ENCODE measurements at regions not wholly inside any gene's neighbourhood (a gene's known extent, or its start where the extent isn't known, plus 50 kb on each side); places are given as distances from the start of the nearest gene placed in this dataset.

- TF ChIP-seq INSM2 (tag by site-specific recombination; IDR thresholded peaks at IDR 0.05) (no peak), SETDB1 (IDR thresholded peaks at IDR 0.05; ENCODE audit: insufficient read length, low read length) (no peak), ZNF37A (tag by site-specific recombination; IDR thresholded peaks at IDR 0.05) (no peak), KLF16 (tag by site-specific recombination; IDR thresholded peaks at IDR 0.05) (no peak), ZNF302 (tag by site-specific recombination; IDR thresholded peaks at IDR 0.05; ENCODE audit: low read depth) (no peak), ZSCAN5A (tag by site-specific recombination; IDR thresholded peaks at IDR 0.05) (no peak), ZNF645 (tag by site-specific recombination; IDR thresholded peaks at IDR 0.05) (no peak), ZNF654 (tag by site-specific recombination; IDR thresholded peaks at IDR 0.05; ENCODE audit: low read depth) (no peak), ZSCAN18 (tag by site-specific recombination; IDR thresholded peaks at IDR 0.05) (no peak), ZNF24 (tag by site-specific recombination; IDR thresholded peaks at IDR 0.05) (no peak), ZNF561 (tag by site-specific recombination; IDR thresholded peaks at IDR 0.05; ENCODE audit: borderline replicate concordance) (no peak), ZNF514 (tag by site-specific recombination; IDR thresholded peaks at IDR 0.05) (no peak)
- Histone ChIP-seq H3K36me3 (ENCODE audit: control insufficient read depth in 2 of 2, insufficient read depth in 1 of 2, low read length in 2 of 2) (no peaks in the 10 kb centered on the region), H3K27ac (ENCODE audit: extremely low read depth, low read depth, low read length) (no peak overlapping the region), H3K4me1 (ENCODE audit: control insufficient read depth, insufficient read depth, low read length) (no peaks in the 10 kb centered on the region), H3K9me3 (ENCODE audit: control insufficient read depth, insufficient read depth, low read depth, low read length) (no peaks in the 10 kb centered on the region), H3K4me3 (ENCODE audit: low read depth, low read length) (no peak overlapping the region)
- ChIA-PET POLR2A (no interaction called here), CTCF (no interaction called here)
Measured at GRCh38 chr2:104468846-104469245, 385.1 kb upstream of the POU3F3 start.

GRCh38 chr2:104472076-104472475, 381.8 kb upstream of the POU3F3 start:
- no peaks in the 10 kb centered on the region for H3K36me3 ChIP-seq (ENCODE audit: control insufficient read depth in 2 of 2, insufficient read depth in 1 of 2, low read length in 2 of 2)
- peaks cover 8% of the 10 kb centered on the region for H3K4me1 ChIP-seq (ENCODE audit: control insufficient read depth, insufficient read depth, low read length)
- ChIA-PET POLR2A (no interaction called here), CTCF (interaction anchor here (0.7 kb wide), 1 partner anchor 483 kb away, joined by 3 read pairs; no protein-coding TSS in a partner anchor)
- no peak overlapping the region for H3K4me3 ChIP-seq (ENCODE audit: low read depth, low read length)
- H3K9me3 ChIP-seq (ENCODE audit: control insufficient read depth, insufficient read depth, low read depth, low read length): no peaks in the 10 kb centered on the region
- H3K27ac ChIP-seq (ENCODE audit: extremely low read depth, low read depth, low read length): no peak overlapping the region
- no peak for TF ChIP-seq ZBTB7A (tag by site-specific recombination; IDR thresholded peaks at IDR 0.05; ENCODE audit: low read depth)
- no peak for TF ChIP-seq ZNF514 (tag by site-specific recombination; IDR thresholded peaks at IDR 0.05)
- no peak for TF ChIP-seq ZNF37A (tag by site-specific recombination; IDR thresholded peaks at IDR 0.05)
- TF ChIP-seq ZNF610 (tag by site-specific recombination; IDR thresholded peaks at IDR 0.05; ENCODE audit: borderline replicate concordance): no peak
- no peak for TF ChIP-seq ZNF2 (tag by site-specific recombination; IDR thresholded peaks at IDR 0.05)
- no peak for TF ChIP-seq ZNF555 (tag by site-specific recombination; conservative IDR thresholded peaks at IDR 0.05)
- no peak for TF ChIP-seq ZNF776 (tag by site-specific recombination; IDR thresholded peaks at IDR 0.05; ENCODE audit: borderline replicate concordance)
- no peak for TF ChIP-seq ZNF10 (tag by site-specific recombination; IDR thresholded peaks at IDR 0.05)
- no peak for TF ChIP-seq MYNN (tag by site-specific recombination; IDR thresholded peaks at IDR 0.05; ENCODE audit: borderline replicate concordance)
- no peak for TF ChIP-seq BCL11B (tag by site-specific recombination; IDR thresholded peaks at IDR 0.05; ENCODE audit: low read depth)
- TF ChIP-seq PRDM6 (tag by site-specific recombination; IDR thresholded peaks at IDR 0.05): no peak
- no peak for TF ChIP-seq ZNF324 (tag by site-specific recombination; IDR thresholded peaks at IDR 0.05)
- no peak for TF ChIP-seq ZNF311 (tag by site-specific recombination; IDR thresholded peaks at IDR 0.05; ENCODE audit: borderline replicate concordance)
